DOHH2 (cell line): ENCODE measurements at regions not wholly inside any gene's neighbourhood (a gene's known extent, or its start where the extent isn't known, plus 50 kb on each side); places are given as distances from the start of the nearest gene placed in this dataset.

Experiments used
- CTCF ChIP-seq: fragments of 200-600 bp; sonication (generic); IDR thresholded peaks from one replicate; pipeline ENCODE4 v1.5.1; 2014; ENCODE audit warnings: antibody characterized with exemption, mild to moderate bottlenecking, low read depth, low read length; ENCODE audit not compliant: poor library complexity, severe bottlenecking
- EZH2phosphoT487 ChIP-seq: fragments of 200-600 bp; sonication (generic); IDR thresholded peaks from 2 replicates; pipeline ENCODE4 v1.6.1; 2017; ENCODE audit warnings: borderline replicate concordance, mild to moderate bottlenecking, antibody characterized with exemption, low read length, moderate library complexity, mixed read lengths

GRCh38 chr9:118736406-118736805 lies 632.8 kb downstream of the BRINP1 start:
- TF ChIP-seq CTCF (no peak), EZH2phosphoT487 (no peak)
